Nephron (organoid): ENCODE measurements at regions not wholly inside any gene's neighbourhood (a gene's known extent, or its start where the extent isn't known, plus 50 kb on each side); places are given as distances from the start of the nearest gene placed in this dataset.

Experiments used
- H3K27ac Mint-ChIP-seq, 3 experiments: 2 replicates each; pipeline ENCODE4 v1.8.0; 2020; ENCODE audit warnings: mixed read lengths in 3 of 3, mild to moderate bottlenecking in 2 of 3, moderate library complexity in 1 of 3
- H3K27me3 Mint-ChIP-seq: 2 replicates; pipeline ENCODE4 v1.8.0; 2021; ENCODE audit warnings: low read depth, mild to moderate bottlenecking, moderate library complexity, mixed read lengths
- H3K36me3 Mint-ChIP-seq: 2 replicates; pipeline ENCODE4 v1.8.0; 2020; ENCODE audit warnings: low read depth, mixed read lengths
- H3K4me1 Mint-ChIP-seq: 2 replicates; pipeline ENCODE4 v1.8.0; 2020; ENCODE audit warnings: mixed read lengths
- H3K4me3 Mint-ChIP-seq, 3 experiments: 2 replicates each; pipeline ENCODE4 v1.8.0; 2020; ENCODE audit warnings: mild to moderate bottlenecking in 3 of 3, mixed read lengths in 3 of 3, moderate library complexity in 2 of 3
- H3K9me3 Mint-ChIP-seq: 2 replicates; pipeline ENCODE4 v1.8.0; 2020; ENCODE audit warnings: mixed read lengths
- TF ChIP-seq, protein P1 (sequence below), 3 experiments: fragments of 200-600 bp; sonication (generic); IDR thresholded peaks; one replicate each; pipeline ENCODE4 v1.5.0; 2021; ENCODE audit warnings: antibody characterized with exemption in 3 of 3; ENCODE audit not compliant: unreplicated experiment in 3 of 3

DNA sequence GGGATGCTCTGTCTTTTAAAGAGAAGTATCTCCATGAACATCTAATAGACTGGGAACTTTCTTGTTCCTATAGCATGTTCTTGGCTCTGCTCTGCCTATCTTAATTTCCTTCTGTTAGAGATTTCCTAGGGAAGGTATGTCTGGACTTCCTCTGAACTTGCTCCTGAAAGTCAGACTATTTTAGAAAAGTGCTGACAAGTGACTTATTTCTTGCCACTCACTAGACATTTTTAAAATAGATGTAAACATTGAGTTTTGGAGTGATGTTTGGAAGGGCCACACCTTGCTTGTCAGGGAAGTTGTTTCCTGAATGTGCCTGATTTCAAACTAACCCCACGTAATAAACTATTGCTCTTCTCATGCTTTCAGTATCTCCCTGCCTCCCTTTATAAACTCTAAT lies 62.4 kb upstream of the ATP8A1 start:
- Mint-ChIP-seq H3K4me1 (no peaks in the 10 kb centered on the region), H3K27me3 (no peaks in the 10 kb centered on the region), H3K36me3 (no peaks in the 10 kb centered on the region), H3K9me3 (no peaks in the 10 kb centered on the region), H3K4me3 (no peak overlapping the region), H3K27ac (no peak overlapping the region)
- TF ChIP-seq, protein P1, sequence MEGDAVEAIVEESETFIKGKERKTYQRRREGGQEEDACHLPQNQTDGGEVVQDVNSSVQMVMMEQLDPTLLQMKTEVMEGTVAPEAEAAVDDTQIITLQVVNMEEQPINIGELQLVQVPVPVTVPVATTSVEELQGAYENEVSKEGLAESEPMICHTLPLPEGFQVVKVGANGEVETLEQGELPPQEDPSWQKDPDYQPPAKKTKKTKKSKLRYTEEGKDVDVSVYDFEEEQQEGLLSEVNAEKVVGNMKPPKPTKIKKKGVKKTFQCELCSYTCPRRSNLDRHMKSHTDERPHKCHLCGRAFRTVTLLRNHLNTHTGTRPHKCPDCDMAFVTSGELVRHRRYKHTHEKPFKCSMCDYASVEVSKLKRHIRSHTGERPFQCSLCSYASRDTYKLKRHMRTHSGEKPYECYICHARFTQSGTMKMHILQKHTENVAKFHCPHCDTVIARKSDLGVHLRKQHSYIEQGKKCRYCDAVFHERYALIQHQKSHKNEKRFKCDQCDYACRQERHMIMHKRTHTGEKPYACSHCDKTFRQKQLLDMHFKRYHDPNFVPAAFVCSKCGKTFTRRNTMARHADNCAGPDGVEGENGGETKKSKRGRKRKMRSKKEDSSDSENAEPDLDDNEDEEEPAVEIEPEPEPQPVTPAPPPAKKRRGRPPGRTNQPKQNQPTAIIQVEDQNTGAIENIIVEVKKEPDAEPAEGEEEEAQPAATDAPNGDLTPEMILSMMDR (IDR thresholded peaks at IDR 0.05; ENCODE audit: unreplicated experiment in 3 of 3) = no peak

- TF ChIP-seq, protein P1 (IDR thresholded peaks at IDR 0.05; ENCODE audit: unreplicated experiment in 3 of 3) = no peak
- Mint-ChIP-seq H3K4me1 (no peaks in the 10 kb centered on the region), H3K36me3 (no peaks in the 10 kb centered on the region), H3K9me3 (no peaks in the 10 kb centered on the region), H3K27ac (no peak overlapping the region), H3K4me3 (no peak overlapping the region), H3K27me3 (no peaks in the 10 kb centered on the region)
Measured at GRCh38 chr4:42718336-42718735, 61.4 kb upstream of the ATP8A1 start.

GRCh38 chr4:42716996-42717395 lies 60.1 kb upstream of the ATP8A1 start:
- Mint-ChIP-seq H3K4me1 (no peaks in the 10 kb centered on the region), H3K27ac (no peak overlapping the region), H3K4me3 (no peak overlapping the region), H3K9me3 (no peaks in the 10 kb centered on the region), H3K27me3 (no peaks in the 10 kb centered on the region), H3K36me3 (no peaks in the 10 kb centered on the region)
- TF ChIP-seq, protein P1 (IDR thresholded peaks at IDR 0.05; ENCODE audit: unreplicated experiment in 3 of 3) = no peak

- no peaks in the 10 kb centered on the region for H3K9me3 Mint-ChIP-seq
- no peak overlapping the region for H3K27ac Mint-ChIP-seq
- TF ChIP-seq, protein P1 (IDR thresholded peaks at IDR 0.05; ENCODE audit: unreplicated experiment in 3 of 3) = no peak
- no peaks in the 10 kb centered on the region for H3K27me3 Mint-ChIP-seq
- H3K4me3 Mint-ChIP-seq = no peak overlapping the region
- no peaks in the 10 kb centered on the region for H3K36me3 Mint-ChIP-seq
- H3K4me1 Mint-ChIP-seq = no peaks in the 10 kb centered on the region
Measured at GRCh38 chr4:42715807-42716482, 59.0 kb upstream of the ATP8A1 start.

DNA sequence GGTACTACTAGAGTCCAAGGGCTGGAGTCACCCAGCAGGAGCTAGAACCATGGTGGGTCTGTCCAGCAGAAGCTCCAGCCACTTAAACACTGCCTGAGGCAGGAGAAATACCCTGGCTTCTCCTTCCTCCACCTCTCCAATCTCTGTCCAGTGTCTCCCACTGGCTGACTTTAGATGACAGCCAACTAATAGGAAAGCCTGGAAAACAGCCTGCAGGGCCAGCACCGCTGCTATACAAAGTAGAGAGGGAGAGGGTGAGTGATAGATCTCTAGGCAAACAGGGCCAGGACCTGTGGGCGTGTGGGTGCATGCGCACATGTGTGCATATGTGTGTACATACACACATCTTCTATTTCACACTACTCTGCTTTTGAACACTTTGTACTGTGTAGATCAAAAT lies 56.5 kb upstream of the ATP8A1 start:
- H3K9me3 Mint-ChIP-seq = no peaks in the 10 kb centered on the region
- H3K4me3 Mint-ChIP-seq = no peak overlapping the region
- H3K4me1 Mint-ChIP-seq = peaks cover 5% of the 10 kb centered on the region
- TF ChIP-seq, protein P1 (IDR thresholded peaks at IDR 0.05; ENCODE audit: unreplicated experiment in 3 of 3) = no peak
- no peak overlapping the region for H3K27ac Mint-ChIP-seq
- no peaks in the 10 kb centered on the region for H3K36me3 Mint-ChIP-seq
- H3K27me3 Mint-ChIP-seq = no peaks in the 10 kb centered on the region

- H3K36me3 Mint-ChIP-seq = no peaks in the 10 kb centered on the region
- H3K4me3 Mint-ChIP-seq = no peak overlapping the region
- H3K4me1 Mint-ChIP-seq = peaks cover 5% of the 10 kb centered on the region
- TF ChIP-seq, protein P1 (IDR thresholded peaks at IDR 0.05; ENCODE audit: unreplicated experiment in 3 of 3) = no peak
- no peak overlapping the region for H3K27ac Mint-ChIP-seq
- H3K9me3 Mint-ChIP-seq = no peaks in the 10 kb centered on the region
- H3K27me3 Mint-ChIP-seq = no peaks in the 10 kb centered on the region
Measured at GRCh38 chr4:42712854-42713253, 55.9 kb upstream of the ATP8A1 start.
